Activated CD4-positive, alpha-beta T cell treated with anti-CD3 and anti-CD28 coated beads, Interleukin-2, amount 50 U/mL, for 48 hours (primary cell): ENCODE measurements at regions not wholly inside any gene's neighbourhood (a gene's known extent, or its start where the extent isn't known, plus 50 kb on each side); places are given as distances from the start of the nearest gene placed in this dataset.
"Not testable (repeated sequence)": the region's sequence is repeated elsewhere in the genome, so short reads cannot be mapped to it uniquely, and the experiment has no call there.

Source experiments
- DNase-seq, 2 experiments: peaks; one replicate each; pipeline ENCODE4 v3.0.0-alpha.2; 2020

DNA sequence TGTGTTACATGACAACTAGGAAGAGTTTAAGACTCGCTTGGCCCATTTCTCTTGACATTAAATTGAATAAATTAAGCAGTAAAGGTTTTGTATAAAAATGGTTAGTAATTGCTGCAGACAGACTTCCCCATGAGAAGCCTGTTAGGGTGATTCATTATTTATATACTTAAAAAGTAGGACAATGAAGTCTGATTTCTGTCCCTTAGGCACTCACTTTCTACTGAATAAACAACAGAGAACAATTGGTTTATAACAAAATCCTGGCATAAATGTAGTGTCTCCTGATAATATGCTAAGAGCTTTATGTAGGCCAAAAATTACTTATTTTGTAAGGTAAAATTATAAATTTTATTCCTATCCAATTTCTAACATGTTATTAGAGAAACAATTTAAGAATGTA is 2138.5 kb upstream of the PCDH20 start:
- no peak for DNase-seq

DNA sequence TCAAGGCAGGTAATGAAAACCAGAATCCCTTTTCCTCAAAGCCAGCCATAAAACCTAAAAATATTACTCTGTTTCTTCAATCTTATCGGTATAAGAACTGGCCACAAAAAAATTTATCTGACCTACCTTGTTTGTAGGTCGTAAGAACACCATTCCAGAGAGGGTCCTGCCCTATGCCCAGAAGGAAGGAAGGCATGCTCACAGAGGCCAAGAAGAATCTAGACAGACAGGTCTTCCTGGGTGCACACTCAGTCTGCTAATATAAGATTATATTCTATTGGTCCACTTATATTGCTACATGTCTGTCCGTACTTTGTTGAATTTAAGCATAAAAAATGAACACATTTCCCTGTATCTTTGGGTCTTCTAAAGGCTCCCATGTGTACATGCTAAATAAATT is 2136.1 kb upstream of the PCDH20 start:
- no peak for DNase-seq

DNA sequence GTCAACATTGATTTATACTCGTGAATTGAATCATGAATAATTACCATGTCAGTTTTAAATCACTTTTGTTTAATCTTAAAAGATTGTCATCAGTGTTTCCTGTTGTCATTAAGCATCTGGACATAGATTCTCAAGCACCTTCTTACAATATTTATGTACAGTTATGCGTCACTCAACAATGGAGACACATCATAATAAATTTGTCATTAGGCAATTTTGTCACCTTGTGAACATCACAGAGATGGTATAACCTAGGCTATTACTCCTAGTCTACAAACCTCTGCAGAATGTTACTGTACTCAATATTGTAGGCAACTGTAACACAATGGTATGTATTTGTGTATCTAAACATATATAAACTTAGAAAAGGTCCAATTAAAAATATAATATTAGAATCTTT is 2130.9 kb upstream of the PCDH20 start:
- no peak for DNase-seq

DNA sequence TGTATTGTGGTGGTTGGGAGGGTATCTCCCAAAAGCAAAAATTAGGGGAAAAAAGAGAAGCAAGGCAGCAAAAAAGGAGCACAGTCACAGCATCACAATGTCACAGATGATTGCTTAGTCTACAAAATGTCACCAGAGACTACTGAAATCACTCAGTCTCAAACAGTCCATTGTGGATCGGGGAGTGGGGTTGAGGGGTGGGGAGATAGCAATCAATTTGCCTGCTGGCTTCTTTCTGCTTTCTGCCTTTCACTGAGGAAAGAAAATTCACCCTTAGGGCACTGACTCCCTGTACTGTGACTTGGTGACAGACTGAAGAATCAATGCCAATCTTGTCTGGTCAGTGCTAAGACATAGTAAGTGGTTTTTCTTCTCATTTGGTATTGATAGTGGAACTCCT is 2127.1 kb upstream of the PCDH20 start:
- DNase-seq: no peak

DNA sequence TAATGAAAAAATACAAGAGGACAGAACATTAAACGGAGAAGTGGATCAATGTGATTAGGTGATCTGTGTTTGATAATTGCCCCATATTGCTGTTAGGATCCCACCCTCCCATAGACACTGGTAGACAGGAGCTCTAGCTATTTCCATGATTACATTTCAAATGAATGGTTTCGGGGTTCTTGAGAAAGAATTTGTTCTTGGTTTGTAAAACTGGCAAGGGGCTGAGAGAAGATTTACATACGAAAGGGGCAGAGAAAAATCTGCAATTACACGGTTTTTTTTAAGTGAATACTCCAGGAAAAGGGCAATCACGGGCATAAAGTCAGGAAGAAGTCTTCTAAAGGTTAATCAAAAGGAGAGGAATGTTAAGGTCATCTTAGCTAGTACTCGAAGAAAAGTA is 2125.7 kb upstream of the PCDH20 start:
- DNase-seq: no peak

DNA sequence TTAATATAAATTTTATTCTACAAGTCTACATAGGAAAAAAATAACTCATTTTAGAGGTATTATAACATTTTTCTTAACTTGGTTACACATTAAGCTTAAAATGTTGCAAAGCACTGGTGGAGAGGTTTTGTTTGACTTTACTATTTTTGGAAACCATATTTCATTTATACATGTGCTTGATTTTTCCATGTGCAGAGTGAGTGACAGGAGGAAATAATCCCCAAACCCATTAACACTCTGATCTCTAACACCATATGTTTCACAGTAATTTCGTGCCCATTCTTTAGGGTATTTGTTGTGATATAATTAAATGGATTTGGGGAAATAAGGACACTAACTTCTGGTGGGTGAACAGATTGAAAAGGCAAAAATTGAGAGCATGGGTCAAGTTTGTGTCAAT is 2124.4 kb upstream of the PCDH20 start:
- DNase-seq: no peak

DNA sequence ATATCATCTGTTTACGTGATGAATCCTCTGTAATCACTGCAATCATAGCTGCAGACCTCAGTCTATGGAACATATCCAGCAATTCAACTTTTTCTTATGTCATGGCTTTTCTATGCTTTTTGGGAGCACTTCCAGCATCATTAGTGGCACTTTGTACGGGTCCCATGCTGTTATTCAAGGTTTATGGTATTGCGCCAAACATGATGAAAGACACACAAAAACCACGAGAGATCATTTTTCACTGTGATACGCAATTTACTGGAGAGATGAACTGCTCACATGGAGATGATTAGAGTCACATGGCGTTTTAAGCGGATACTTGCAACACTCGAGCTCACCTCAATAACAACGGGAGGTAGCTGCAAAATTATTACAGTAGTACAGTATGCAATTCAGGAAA is 2101.7 kb upstream of the PCDH20 start:
- no peak for DNase-seq

DNA sequence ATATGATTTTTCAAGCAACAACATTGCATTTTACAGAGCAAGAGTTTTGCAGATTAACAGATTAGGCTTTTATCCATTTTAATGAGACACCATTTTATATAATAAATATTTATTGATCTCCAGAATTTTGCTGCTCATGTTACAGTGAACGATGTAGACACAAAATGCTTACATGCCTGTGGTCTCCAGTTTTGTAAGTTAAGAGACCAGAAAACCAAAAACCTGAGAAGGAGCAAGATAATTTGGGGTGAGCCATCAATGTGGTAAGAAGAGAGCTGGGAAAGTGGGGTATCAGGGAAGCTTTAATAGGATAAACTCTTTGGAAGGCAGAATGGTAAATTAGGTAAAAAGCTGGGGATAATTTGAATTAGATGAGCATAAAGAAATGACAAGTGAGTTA is 2100.5 kb upstream of the PCDH20 start:
- DNase-seq: no peak

DNA sequence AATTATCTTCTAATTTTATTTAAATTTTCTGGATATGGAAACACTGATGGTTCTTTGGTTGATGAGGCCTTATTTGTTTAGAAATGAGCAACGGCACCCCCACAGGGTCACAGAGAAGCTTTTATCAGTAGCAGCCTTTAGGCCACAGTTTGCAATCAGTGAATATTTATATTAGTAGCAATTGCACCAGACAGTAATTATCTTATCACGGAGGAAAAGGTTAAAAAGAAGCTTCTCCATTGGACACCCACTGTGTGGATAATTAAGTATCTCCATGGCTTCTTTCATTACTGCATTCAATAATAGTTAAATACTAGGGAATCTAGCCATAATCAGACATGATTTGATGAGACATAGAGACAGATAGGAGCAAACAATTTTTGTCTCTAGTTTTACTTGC is 2099.2 kb upstream of the PCDH20 start:
- DNase-seq: no peak

DNA sequence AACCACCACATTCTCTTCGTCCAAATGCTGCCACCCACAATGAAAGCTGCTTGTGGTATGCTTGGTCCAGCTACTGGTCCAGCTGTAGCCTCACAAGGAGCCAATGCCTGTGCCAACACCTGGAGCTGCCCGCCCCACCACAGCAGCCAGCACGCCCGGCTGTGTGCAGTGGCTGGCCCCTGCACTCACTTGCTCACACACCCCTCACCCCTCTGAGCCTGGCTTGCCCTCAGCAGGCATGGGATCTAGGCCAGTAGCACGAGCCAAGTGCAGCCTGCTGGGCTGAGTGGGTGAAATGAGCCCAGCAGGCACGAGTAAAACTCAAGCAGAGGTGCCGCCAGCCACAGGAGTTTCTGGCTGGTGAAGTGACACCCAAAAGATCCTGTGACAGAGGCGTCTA is 2096.4 kb upstream of the PCDH20 start:
- no peak for DNase-seq

DNA sequence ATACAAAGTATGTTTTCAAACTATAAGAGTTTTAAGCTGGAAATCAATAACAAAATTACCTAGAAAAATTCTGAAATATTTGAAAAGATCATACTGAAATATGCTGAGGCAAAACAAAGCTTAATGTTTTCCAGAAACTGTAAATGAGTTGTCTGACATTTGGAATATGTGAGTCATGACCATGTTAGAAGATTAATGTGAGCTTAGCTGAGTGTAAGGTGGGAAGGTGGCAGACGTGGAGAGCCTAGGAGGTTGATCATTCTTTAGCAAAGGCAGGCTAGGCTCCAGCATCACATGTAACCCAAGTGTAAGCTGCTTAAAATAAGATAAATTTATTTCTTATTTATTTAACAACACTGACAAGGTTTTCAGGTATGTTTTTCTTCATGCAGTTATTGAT is 2086.1 kb upstream of the PCDH20 start:
- DNase-seq: no peak

DNA sequence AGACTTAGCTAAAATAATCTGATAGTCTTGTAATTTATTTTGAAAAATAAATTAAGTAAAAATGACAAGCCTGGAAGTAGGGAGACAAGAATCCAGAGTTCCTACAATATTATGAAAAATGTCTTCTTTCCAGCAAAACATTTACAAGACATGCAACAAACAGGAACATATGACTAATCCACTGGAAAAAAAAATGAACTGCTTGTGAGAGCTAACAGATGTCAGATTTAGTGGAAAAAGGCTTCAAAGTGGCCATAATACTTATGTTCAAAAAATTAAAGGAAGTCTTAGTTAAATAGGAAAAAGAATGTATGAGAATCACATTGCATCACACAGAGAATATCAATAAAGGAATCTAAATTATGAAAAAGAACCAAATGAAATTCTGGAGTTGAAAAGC is 2082.0 kb upstream of the PCDH20 start:
- DNase-seq: no peak

DNA sequence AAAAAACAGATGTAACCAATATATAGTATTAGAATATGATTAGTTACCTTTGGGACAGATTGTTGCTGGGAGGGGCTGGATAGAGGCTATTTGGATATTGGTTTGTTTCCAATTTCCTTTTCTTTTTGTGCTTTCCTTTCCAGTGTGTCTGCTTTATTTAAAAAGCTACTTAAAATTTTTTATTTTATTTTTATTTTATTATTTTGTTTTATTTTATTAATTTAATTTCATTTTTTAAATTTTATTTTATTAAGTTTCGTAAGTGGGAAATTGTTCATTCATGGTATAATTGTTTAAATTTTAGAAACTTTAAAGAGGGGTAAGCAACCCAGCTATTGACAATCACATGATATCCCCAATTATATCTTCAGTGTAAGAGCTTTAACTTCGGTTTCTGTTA is 2077.0 kb upstream of the PCDH20 start:
- DNase-seq: no peak

DNA sequence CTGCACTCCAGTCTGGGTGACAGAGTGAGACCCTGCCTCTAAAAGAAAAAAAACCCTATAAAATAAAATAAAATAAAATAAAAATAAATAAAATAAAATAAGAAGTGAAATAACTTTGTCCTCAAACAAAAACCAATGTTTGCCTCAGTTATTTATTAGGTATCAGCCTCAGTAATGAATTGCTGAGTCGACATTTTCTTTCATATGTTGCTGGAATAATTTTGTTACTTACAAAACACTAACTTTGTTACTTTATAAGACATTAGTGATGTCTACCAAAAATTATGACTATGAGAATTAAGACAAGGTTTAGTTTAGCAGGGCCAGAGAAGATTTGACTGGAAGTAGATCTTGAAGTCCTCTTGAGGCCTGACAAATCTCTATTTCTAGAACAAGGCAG is 2074.5 kb upstream of the PCDH20 start:
- DNase-seq: no peak

DNA sequence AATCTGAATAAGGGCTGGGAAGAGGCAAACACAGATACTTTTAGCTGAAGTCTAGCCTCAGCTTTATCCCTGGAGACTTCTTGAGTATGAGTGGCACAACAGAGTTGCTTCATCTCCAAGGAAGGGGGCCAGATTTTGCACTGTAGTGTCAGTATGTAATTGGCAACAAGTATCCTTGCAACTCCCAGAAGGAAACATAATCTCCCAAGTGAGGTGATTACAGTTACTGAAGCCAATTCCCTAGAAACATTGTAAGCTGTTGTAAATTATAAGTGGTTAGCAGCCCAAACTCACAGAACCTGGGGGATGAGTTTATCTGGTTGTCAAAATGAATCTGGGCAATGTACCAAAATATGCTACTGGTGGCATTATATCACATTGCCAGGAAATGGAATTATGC is 2065.7 kb upstream of the PCDH20 start:
- DNase-seq: no peak

DNA sequence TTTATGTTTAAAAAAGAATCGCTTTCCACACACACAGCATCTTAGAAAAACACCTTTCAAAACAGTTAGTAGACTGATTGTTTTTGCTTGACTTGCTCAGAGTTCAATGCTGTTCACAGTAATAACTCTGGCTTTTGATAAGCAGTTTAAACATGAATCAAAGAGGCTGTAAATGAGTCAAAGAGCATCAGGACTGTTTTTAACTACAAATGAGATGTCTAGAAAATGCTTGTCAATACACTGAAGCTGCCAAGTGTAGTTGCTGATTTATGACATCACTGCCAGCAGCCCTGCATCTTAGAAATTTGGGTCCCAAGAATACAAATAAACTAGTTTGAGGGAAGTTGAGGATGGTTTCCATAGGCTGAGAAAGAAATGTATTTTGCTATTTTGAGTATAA is 2057.1 kb upstream of the PCDH20 start:
- no peak for DNase-seq

DNA sequence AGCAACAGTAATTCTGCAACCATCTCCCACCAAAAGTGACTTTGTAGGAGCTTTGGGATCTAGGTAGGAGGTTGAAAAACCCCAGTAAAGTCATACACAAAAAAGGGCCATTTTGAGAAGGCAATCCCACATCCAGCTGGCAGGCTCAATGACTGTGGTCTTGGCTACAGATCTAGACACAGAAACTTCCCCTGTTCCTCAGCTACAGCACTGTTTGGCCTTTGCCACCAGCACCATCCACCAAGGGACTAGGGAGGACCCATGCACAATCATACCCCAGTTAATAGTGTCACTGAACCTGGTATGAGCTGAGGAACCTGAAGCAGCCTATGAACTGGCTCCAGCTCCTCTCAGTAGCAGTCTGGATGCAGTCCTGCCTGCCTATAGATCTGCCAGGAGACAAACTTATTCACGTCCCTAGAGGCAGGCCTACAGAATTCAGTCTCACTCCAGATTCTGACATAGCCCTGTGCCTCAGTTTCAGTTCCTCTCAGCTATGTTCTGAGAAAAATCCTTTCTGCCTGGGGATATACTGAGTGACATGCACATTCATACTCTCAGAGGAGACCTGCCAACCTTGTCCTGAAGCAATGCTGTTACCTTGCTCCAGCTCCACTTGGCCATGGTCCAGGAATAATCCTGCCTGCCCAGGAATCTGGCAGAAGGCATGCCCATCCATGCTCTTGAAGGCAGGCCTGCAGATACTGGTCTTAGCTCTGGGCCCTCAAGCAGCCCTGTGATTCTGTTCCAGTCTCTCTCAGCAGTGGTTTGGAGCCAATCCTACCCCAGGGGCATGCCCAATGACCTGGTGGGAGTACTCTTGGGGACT is 2048.3 kb upstream of the PCDH20 start:
- no peak for DNase-seq

DNA sequence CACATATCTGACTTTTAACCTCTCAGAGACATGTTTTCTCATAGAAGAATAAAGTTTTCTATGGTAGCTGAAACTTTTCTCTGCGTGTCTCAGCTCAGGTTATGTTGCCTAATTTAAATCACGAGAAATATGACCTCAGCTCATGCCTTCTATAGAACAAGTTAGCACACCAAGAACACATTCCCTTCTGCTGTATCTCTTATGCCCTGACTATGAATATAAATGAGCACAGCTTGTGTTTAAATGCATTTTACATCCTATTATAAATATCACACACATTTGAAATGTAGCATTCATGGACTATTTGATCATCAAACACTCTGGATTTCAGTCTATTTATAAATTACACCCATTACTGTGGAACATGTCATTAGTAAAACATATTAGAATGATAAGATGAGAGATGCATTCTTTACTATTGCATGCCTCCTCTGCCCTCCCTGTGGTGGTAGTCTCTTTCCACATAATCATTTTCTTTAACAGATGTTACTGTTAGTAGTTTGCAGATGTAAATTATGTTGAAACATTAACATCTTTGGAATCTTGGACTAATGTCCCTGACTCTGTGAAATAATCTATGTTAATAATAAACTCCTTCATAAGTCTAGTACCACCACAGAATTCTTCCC is 2044.9 kb upstream of the PCDH20 start:
- DNase-seq: no peak

DNA sequence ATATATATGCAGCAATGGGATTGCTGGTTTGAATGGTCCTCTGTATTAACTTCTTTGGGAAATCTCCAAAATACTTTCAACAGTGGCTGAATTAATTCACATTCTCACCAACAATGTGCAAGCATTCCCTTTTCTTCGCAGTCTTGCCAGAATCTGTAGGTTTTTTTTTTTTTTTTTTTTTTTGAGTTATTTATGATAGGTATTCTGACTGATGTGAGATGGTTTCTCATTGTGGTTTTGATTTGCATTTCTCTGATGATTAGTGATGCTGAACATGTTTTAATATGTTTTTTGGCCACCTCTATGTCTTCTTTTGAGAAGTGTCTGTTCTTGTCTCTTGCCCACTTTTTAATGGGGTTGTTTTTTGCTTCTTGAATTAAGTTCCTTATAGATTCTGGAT is 2041.5 kb upstream of the PCDH20 start:
- no peak for DNase-seq

DNA sequence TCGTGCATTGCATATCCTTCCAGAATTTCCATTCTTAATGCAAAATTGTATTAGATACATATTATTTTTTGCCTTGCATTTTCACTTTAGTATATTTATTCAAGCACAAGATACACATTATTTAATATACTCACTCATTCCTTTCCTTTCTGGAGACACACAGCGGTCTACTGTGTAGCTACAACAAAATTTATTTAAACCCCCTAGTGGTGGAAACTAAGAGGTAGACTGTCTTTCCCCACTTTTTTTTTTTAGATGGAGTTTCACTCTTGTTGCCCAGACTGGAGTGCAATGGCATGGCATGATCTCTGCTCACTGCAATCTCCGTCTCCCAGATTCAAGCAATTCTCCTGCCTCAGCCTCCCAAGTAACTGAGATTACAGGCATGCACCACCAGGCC is 2040.3 kb upstream of the PCDH20 start:
- DNase-seq: no peak

DNA sequence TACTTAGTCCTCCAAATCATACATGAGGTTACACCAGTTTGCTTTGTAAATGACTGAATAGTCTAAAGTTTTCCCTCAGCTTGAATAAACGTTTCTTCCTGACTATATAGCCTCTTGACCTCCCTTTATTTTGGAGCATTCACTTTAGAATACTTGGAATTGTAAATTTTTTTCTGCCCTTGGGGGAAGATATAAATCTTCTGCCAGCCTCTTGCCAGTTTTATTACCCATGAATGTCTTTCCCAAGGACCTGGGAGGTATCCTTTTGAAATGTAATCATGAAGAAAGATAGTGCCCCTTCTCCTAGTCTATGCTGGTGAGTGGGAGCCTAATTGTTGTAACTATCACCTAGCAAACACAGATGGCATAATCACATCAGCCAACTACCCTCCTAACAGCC is 2033.9 kb upstream of the PCDH20 start:
- no peak for DNase-seq

DNA sequence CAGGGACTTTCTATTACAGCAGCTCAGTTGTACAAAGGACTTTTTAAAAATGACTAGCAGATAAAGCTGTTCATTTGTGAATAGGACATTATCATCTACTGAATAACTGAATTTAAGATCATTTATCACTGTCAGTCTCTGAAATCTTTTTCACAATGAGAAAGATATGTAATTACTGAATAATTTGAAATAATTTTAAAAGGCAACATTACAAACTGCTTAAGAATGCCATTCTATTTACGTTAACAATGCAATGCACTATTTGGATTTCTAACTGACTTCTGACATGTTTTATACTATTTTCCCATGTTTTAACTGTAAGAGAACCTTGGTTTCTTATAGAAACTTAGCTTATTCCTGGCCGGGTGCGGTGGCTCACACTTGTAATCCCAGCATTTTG is 2033.0 kb upstream of the PCDH20 start:
- DNase-seq: no peak

DNA sequence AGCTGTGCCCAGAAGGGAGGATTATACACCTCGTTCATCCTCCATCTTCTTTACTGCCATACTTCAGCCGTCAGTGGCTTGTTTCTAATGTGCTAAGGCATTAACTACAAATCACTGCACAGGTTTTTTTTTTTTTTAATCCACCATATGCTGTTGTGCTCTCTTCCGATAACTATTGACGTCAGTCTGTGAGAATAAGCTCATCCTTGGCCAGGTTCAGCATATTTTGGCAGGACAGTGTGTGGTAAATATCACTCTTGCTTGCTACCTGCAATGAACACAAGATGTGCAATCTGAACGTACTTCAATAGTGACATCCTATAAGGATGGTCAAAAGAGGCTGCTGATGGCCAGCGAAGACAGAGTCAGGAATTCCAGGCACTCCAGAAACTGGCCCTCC is 2030.7 kb upstream of the PCDH20 start:
- no peak for DNase-seq

DNA sequence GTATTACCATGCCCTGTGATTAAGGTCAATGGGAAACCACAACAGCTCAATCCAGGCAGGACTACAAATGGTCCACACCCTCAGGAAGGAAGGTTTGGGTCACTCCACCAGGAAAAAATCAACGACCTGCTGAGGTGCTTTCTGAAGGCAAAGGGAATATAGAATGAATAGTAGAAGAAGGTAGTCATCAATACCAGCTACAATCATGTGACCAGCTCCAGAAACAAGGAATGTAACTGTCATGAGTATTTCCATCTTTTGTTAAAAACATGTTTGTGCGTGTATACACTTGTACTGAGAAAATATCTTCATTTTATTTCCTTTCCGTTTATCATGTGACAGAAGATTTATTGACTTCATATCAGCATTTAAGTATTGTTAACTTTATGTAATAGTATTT is 2028.6 kb upstream of the PCDH20 start:
- DNase-seq: not testable (repeated sequence)

DNA sequence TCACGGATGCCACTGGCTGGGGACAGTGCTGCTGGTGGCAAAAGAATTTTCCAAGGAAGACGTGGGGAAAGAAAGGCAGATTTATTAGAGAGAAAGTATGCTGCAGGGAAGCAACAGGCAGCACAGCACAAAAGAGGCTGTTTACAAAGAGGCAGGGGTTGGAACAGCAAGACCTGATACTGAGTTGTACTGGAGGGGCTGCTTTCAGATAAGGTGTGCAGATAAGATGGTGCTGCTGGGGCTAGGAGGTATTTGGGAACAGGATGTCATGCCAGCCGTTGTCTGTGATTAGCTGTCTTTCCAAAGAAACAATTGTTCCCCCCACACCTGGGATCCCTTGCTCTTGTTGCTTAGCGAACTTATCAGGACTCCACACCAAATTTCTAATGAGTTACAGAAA is 2023.3 kb upstream of the PCDH20 start:
- DNase-seq: no peak
